ENCODE measurements at regions not wholly inside any gene's neighbourhood (a gene's known extent, or its start where the extent isn't known, plus 50 kb on each side); places are given as distances from the start of the nearest gene placed in this dataset.
A peak's percentile ranks its signal among the peaks of the same experiment; 100 is the strongest.

DNA sequence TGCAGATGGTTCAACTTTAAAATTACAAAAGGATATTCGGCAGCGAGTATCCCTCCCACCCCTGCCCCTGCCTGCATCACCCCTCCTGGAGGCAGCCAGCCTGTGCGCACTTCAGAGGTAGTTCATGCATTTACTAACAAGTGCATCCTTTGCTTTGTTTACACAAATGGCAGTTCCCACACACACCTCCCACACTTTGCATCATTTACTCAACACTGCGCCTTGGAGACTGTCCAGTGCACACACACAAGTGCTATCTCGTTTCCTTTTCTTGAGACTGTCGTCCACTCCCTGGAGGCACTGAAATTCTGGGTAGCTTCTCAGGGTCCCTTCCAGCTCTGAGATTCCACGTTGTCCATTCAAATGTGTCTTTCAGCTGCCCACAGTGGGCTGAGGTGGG, 53.1 kb upstream of the VSX1 start:
- no peaks in the 10 kb centered on the region for H3K36me3 Mint-ChIP-seq (ENCODE audit: insufficient read depth)
- no peak for DNase-seq (ENCODE audit: low spot score, unreplicated experiment)
- no peak overlapping the region for H3K27ac Mint-ChIP-seq
- H3K4me3 Mint-ChIP-seq (ENCODE audit: low read depth), result no peak overlapping the region
- TF ChIP-seq, protein P1, sequence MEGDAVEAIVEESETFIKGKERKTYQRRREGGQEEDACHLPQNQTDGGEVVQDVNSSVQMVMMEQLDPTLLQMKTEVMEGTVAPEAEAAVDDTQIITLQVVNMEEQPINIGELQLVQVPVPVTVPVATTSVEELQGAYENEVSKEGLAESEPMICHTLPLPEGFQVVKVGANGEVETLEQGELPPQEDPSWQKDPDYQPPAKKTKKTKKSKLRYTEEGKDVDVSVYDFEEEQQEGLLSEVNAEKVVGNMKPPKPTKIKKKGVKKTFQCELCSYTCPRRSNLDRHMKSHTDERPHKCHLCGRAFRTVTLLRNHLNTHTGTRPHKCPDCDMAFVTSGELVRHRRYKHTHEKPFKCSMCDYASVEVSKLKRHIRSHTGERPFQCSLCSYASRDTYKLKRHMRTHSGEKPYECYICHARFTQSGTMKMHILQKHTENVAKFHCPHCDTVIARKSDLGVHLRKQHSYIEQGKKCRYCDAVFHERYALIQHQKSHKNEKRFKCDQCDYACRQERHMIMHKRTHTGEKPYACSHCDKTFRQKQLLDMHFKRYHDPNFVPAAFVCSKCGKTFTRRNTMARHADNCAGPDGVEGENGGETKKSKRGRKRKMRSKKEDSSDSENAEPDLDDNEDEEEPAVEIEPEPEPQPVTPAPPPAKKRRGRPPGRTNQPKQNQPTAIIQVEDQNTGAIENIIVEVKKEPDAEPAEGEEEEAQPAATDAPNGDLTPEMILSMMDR (IDR thresholded peaks at IDR 0.05; ENCODE audit: unreplicated experiment), result no peak
- no peaks in the 10 kb centered on the region for H3K4me1 Mint-ChIP-seq (ENCODE audit: low read depth)
- H3K9me3 Mint-ChIP-seq (ENCODE audit: low read depth), result no peaks in the 10 kb centered on the region
- H3K27me3 Mint-ChIP-seq, result peaks cover 12% of the 10 kb centered on the region

GRCh38 chr20:25136056-25136455, 54.1 kb upstream of the VSX1 start:
- TF ChIP-seq, protein P1 (IDR thresholded peaks at IDR 0.05; ENCODE audit: unreplicated experiment), result no peak
- Mint-ChIP-seq H3K9me3 (ENCODE audit: low read depth) (no peaks in the 10 kb centered on the region), H3K36me3 (ENCODE audit: insufficient read depth) (no peaks in the 10 kb centered on the region), H3K4me3 (ENCODE audit: low read depth) (no peak overlapping the region), H3K27ac (no peak overlapping the region), H3K4me1 (ENCODE audit: low read depth) (no peaks in the 10 kb centered on the region), H3K27me3 (peaks cover 16% of the 10 kb centered on the region)
- no peak for DNase-seq (ENCODE audit: low spot score, unreplicated experiment)

- H3K9me3 Mint-ChIP-seq (ENCODE audit: low read depth), result no peaks in the 10 kb centered on the region
- no peak overlapping the region for H3K27ac Mint-ChIP-seq
- no peak for DNase-seq (ENCODE audit: low spot score, unreplicated experiment)
- TF ChIP-seq, protein P1 (IDR thresholded peaks at IDR 0.05; ENCODE audit: unreplicated experiment), result no peak
- no peaks in the 10 kb centered on the region for H3K36me3 Mint-ChIP-seq (ENCODE audit: insufficient read depth)
- H3K4me1 Mint-ChIP-seq (ENCODE audit: low read depth), result no peaks in the 10 kb centered on the region
- peaks cover 21% of the 10 kb centered on the region for H3K27me3 Mint-ChIP-seq
- no peak overlapping the region for H3K4me3 Mint-ChIP-seq (ENCODE audit: low read depth)
Measured at GRCh38 chr20:25136643-25137559, 55.0 kb upstream of the VSX1 start.

DNA sequence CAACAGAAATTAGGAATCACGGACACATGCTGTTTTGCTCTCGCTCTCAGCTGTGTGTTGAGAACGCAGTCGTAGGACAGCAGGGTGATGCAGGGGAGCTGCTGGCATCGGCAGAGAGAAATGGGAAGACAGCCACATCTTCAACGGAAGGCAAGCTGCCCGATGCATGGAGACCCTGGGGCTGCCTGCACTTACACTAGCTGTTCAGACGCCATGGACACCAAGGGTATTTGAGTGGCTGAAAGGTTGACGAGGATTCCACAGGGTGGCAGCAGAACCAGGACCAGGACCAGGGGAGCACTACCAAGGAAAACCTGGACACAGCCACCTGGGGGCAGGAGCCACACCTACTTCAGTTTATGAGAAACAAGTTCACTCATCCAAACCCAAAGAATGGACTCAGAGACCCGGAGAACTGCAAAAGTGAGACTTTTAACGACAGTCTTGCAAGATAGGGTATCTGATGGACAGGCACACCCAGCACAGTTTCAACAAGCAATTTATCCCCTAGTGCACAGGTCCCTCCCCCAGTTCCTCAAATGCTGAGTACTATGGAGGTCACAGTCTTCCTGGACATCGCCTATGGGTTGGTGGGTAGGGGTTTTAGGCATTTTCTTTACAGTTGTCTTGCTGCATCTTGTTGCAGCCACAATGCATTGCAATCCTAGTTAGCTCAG, 56.3 kb upstream of the ENTPD6 start:
- TF ChIP-seq, protein P1 (IDR thresholded peaks at IDR 0.05; ENCODE audit: unreplicated experiment), result peak; percentile 25
- H3K27ac Mint-ChIP-seq, result no peak overlapping the region
- no peak overlapping the region for H3K4me3 Mint-ChIP-seq (ENCODE audit: low read depth)
- no peaks in the 10 kb centered on the region for H3K4me1 Mint-ChIP-seq (ENCODE audit: low read depth)
- no peak for DNase-seq (ENCODE audit: low spot score, unreplicated experiment)
- H3K36me3 Mint-ChIP-seq (ENCODE audit: insufficient read depth), result no peaks in the 10 kb centered on the region
- peaks cover 13% of the 10 kb centered on the region for H3K27me3 Mint-ChIP-seq
- no peaks in the 10 kb centered on the region for H3K9me3 Mint-ChIP-seq (ENCODE audit: low read depth)

- DNase-seq (ENCODE audit: low spot score, unreplicated experiment), result no peak
- Mint-ChIP-seq H3K4me1 (ENCODE audit: low read depth) (no peaks in the 10 kb centered on the region), H3K27ac (no peak overlapping the region), H3K4me3 (ENCODE audit: low read depth) (no peak overlapping the region), H3K9me3 (ENCODE audit: low read depth) (no peaks in the 10 kb centered on the region), H3K27me3 (peaks cover 26% of the 10 kb centered on the region), H3K36me3 (ENCODE audit: insufficient read depth) (no peaks in the 10 kb centered on the region)
- TF ChIP-seq, protein P1 (IDR thresholded peaks at IDR 0.05; ENCODE audit: unreplicated experiment), result no peak
Measured at GRCh38 chr20:25140968-25141367, 54.5 kb upstream of the ENTPD6 start.

Data from progenitor cell of endocrine pancreas (in vitro differentiated cells).